GM12878 (cell line): ENCODE measurements at regions not wholly inside any gene's neighbourhood (a gene's known extent, or its start where the extent isn't known, plus 50 kb on each side); places are given as distances from the start of the nearest gene placed in this dataset.

Experiments
- ATAC-seq: fragments of 200-7000 bp; cut with Tn5 transposase; 3 replicates; pipeline ENCODE4 v1.9.1; 2020; ENCODE audit warnings: mild to moderate bottlenecking, moderate library complexity
- BruUV-seq: library from RNA; stranded (reverse); fragments of 400-500 nt; replicated peaks from 2 replicates; lab custom pipeline; 2021; lab: Mats Ljungman, UMichigan
- CTCF ChIA-PET: fragments of 300-600 bp; sonication (Branson Sonifier 250); formaldehyde crosslinking; extraction: SDS; loops from one replicate; lab custom pipeline; 2021; ENCODE audit warnings: inconsistent platforms; lab: Yijun Ruan, JAX
- POLR2A ChIA-PET: fragments of 350-600 bp; formaldehyde crosslinking; extraction: SDS; loops from one replicate; lab custom pipeline; 2021; ENCODE audit warnings: inconsistent platforms; lab: Charles Lee
- RAD21 ChIA-PET: fragments of 300-600 bp; sonication (Branson Sonifier 250); formaldehyde crosslinking; loops from one replicate; lab custom pipeline; 2023; ENCODE audit warnings: antibody characterized with exemption; ENCODE audit not compliant: unreplicated experiment; lab: Charles Lee
- SMC1A ChIA-PET: fragments of 300-600 bp; sonication (Branson Sonifier 250); formaldehyde crosslinking; loops from one replicate; lab custom pipeline; 2023; ENCODE audit not compliant: unreplicated experiment, uncharacterized antibody; lab: Charles Lee
- DNase-seq: peaks from one replicate; pipeline ENCODE4 v3.0.0-alpha.2; 2011; ENCODE audit warnings: low read depth, low spot score
- FAIRE-seq: peaks from 3 replicates; lab custom pipeline; 2011; peaks lifted over from hg19 to GRCh38; lab: Jason Lieb, UNC
- H2AFZ ChIP-seq: 2 replicates; pipeline ENCODE4 v1.6.0; 2011; ENCODE audit warnings: low read depth, low read length, control low read depth; ENCODE audit not compliant: control insufficient read depth
- H3K27ac ChIP-seq: 2 replicates; pipeline ENCODE4 v1.5.1; 2011; ENCODE audit warnings: control low read depth; ENCODE audit not compliant: control insufficient read depth, insufficient read depth
- H3K27me3 ChIP-seq, 2 experiments: replicated peaks in 1 of 2; 2 replicates each; pipeline versions ENCODE4 v1.6.0 to v1.6.1; 2011; ENCODE audit warnings: low read length in 1 of 2; ENCODE audit not compliant: control insufficient read depth in 2 of 2, insufficient read depth in 2 of 2
- H3K36me3 ChIP-seq, 2 experiments: 2 replicates each; pipeline ENCODE4 v1.5.1; 2011; ENCODE audit warnings: low read length in 1 of 2; ENCODE audit not compliant: control insufficient read depth in 2 of 2, insufficient read depth in 2 of 2
- H3K4me1 ChIP-seq: 2 replicates; pipeline ENCODE4 v1.6.1; 2011; ENCODE audit warnings: mild to moderate bottlenecking, low read length, moderate library complexity, mixed read lengths; ENCODE audit not compliant: control insufficient read depth, insufficient read depth
- H3K4me2 ChIP-seq: 2 replicates; pipeline ENCODE4 v1.6.0; 2011; ENCODE audit warnings: control low read depth; ENCODE audit not compliant: control insufficient read depth, insufficient read depth
- H3K4me3 ChIP-seq: fragments of 200-600 bp; sonication (generic); 2 replicates; pipeline ENCODE4 v1.5.1; 2016
- H3K79me2 ChIP-seq: 2 replicates; pipeline ENCODE4 v1.6.0; 2011; ENCODE audit warnings: low read length; ENCODE audit not compliant: control insufficient read depth, insufficient read depth
- H3K9ac ChIP-seq: 2 replicates; pipeline ENCODE4 v1.8.0; 2011; ENCODE audit warnings: low read length, control low read depth, mixed read lengths; ENCODE audit not compliant: control insufficient read depth, insufficient read depth
- H3K9me3 ChIP-seq: replicated peaks from 3 replicates; pipeline ENCODE4 v1.5.1; 2011; ENCODE audit warnings: mild to moderate bottlenecking, low read length; ENCODE audit not compliant: control insufficient read depth, insufficient read depth
- H4K20me1 ChIP-seq: 2 replicates; pipeline ENCODE4 v1.6.0; 2011; ENCODE audit not compliant: control insufficient read depth, insufficient read depth
- E2F4 ChIP-seq: IDR thresholded peaks from 2 replicates; pipeline ENCODE4 v1.6.1; 2012; ENCODE audit warnings: low read depth, low read length, improper control_type of control experiment
- EP300 ChIP-seq, 2 experiments: fragments of 150-350 bp in 1 of 2; IDR thresholded peaks; 2 replicates each; pipeline ENCODE4 v1.6.1; 2011 to 2012; ENCODE audit warnings: low read depth in 2 of 2, low read length in 2 of 2, borderline replicate concordance in 1 of 2, improper control_type of control experiment in 1 of 2, inconsistent platforms in 1 of 2; ENCODE audit not compliant: control insufficient read depth in 1 of 2
- EZH2 ChIP-seq: IDR thresholded peaks from 2 replicates; pipeline ENCODE4 v1.6.1; 2012; ENCODE audit warnings: low read depth, mild to moderate bottlenecking, control low read depth, inconsistent platforms, low read length, borderline replicate concordance; ENCODE audit not compliant: control insufficient read depth
- GABPA ChIP-seq: IDR thresholded peaks from 2 replicates; pipeline ENCODE4 v1.6.1; 2014; ENCODE audit warnings: antibody characterized with exemption, low read depth, mild to moderate bottlenecking, inconsistent platforms
- POU2F2 ChIP-seq: IDR thresholded peaks from 3 replicates; pipeline ENCODE4 v1.6.1; 2011; ENCODE audit warnings: low read depth, mild to moderate bottlenecking, low read length, borderline replicate concordance
- SIN3A ChIP-seq: IDR thresholded peaks from 2 replicates; pipeline ENCODE4 v1.6.1; 2012; ENCODE audit warnings: low read depth, low read length, improper control_type of control experiment
- in situ Hi-C: fragments of 300-500 bp; cut with MboI; formaldehyde crosslinking; loops from 9 replicates; pipeline ENCODE4 v1.14.3; 2018; ENCODE audit warnings: mixed read lengths
- intact Hi-C: fragments of 100-400 bp; cut with micrococcal nuclease; formaldehyde crosslinking; loops from one replicate; pipeline ENCODE4 v1.14.2; 2022; ENCODE audit not compliant: unreplicated experiment

GRCh38 chr10:2367083-2367482, 629.8 kb upstream of the ADARB2 start (continued):
- no peak for TF ChIP-seq E2F4
- no peak for TF ChIP-seq POU2F2
- no peak for TF ChIP-seq GABPA
- no peak for TF ChIP-seq SIN3A

- Histone ChIP-seq H2AFZ (no peak overlapping the region), H3K4me2 (no peak overlapping the region), H3K27me3 (peaks cover 0 to 2% of the 10 kb centered on the region in 2 experiments; a peak in 1 of 4 replicates), H4K20me1 (no peaks in the 10 kb centered on the region), H3K36me3 (no peaks in the 10 kb centered on the region), H3K27ac (no peak overlapping the region), H3K4me1 (no peaks in the 10 kb centered on the region), H3K9ac (no peak overlapping the region), H3K4me3 (no peak overlapping the region), H3K79me2 (no peaks in the 10 kb centered on the region), H3K9me3 (no peaks in the 10 kb centered on the region)
- RAD21 ChIA-PET: no interaction called here
- no peak for FAIRE-seq
- POLR2A ChIA-PET: no interaction called here
- CTCF ChIA-PET: no interaction called here
- no peak for ATAC-seq
- SMC1A ChIA-PET: no interaction called here
- no peak for DNase-seq
- BruUV-seq: no TSS peak
- in situ Hi-C loops: no loop called here
- intact Hi-C loops: no loop called here
- no peak for TF ChIP-seq EZH2
- TF ChIP-seq EP300 (IDR thresholded peaks at IDR 0.05; ENCODE audit: borderline replicate concordance in 1 of 2, control insufficient read depth in 1 of 2, low read depth in 2 of 2, low read length in 2 of 2): no peak
Observed at GRCh38 chr10:2366264-2366931, 629.1 kb upstream of the ADARB2 start.
